ENCODE measurements at regions not wholly inside any gene's neighbourhood (a gene's known extent, or its start where the extent isn't known, plus 50 kb on each side); places are given as distances from the start of the nearest gene placed in this dataset.

- Histone ChIP-seq H3K9ac (ENCODE audit: low read length) (no peak overlapping the region), H3K4me3 (ENCODE audit: low read depth in 1 of 2, low read length in 2 of 2) (no peak overlapping the region), H3K27ac (ENCODE audit: low read depth, low read length) (no peak overlapping the region), H3K27me3 (ENCODE audit: control insufficient read depth in 1 of 2, insufficient read depth in 2 of 2, low read length in 2 of 2) (no peaks in the 10 kb centered on the region), H3K9me3 (ENCODE audit: low read length) (no peaks in the 10 kb centered on the region), H3K36me3 (ENCODE audit: insufficient read depth, low read length) (no peaks in the 10 kb centered on the region), H3K4me1 (ENCODE audit: insufficient read depth, low read length) (no peaks in the 10 kb centered on the region)
Observed at GRCh38 chr6:169846286-169847056, 95.0 kb downstream of the ERMARD start.

- no peaks in the 10 kb centered on the region for H3K9me3 ChIP-seq (ENCODE audit: low read length)
- H3K36me3 ChIP-seq (ENCODE audit: insufficient read depth, low read length): no peaks in the 10 kb centered on the region
- no peak overlapping the region for H3K27ac ChIP-seq (ENCODE audit: low read depth, low read length)
- H3K4me1 ChIP-seq (ENCODE audit: insufficient read depth, low read length): no peaks in the 10 kb centered on the region
- no peak overlapping the region for H3K4me3 ChIP-seq (ENCODE audit: low read depth in 1 of 2, low read length in 2 of 2)
- no peaks in the 10 kb centered on the region for H3K27me3 ChIP-seq (ENCODE audit: control insufficient read depth in 1 of 2, insufficient read depth in 2 of 2, low read length in 2 of 2)
- no peak overlapping the region for H3K9ac ChIP-seq (ENCODE audit: low read length)
Observed at GRCh38 chr6:169845426-169846285, 94.2 kb downstream of the ERMARD start.

DNA sequence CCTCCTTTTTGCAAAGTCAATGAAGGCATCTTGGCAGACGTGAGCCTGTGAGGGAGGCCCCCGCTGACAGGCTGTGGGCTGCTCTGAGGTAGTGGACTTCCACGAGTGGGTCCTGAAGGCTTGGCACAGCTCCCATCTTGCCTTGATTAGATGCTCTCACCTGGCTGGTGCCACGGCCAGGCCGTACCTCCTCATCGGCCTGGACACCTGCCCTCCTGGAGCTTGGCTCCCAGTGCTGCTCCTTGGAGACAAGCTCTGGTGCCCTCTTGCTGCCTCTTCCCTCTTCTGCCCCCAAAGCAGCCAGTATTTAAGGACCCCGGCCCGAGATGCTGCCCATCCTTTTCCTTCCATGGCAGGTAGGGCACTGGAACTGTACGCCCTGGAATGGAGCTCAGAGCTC lies 93.5 kb downstream of the ERMARD start:
- H3K9me3 ChIP-seq (ENCODE audit: low read length): no peaks in the 10 kb centered on the region
- no peak overlapping the region for H3K27ac ChIP-seq (ENCODE audit: low read depth, low read length)
- no peaks in the 10 kb centered on the region for H3K27me3 ChIP-seq (ENCODE audit: control insufficient read depth in 1 of 2, insufficient read depth in 2 of 2, low read length in 2 of 2)
- H3K4me1 ChIP-seq (ENCODE audit: insufficient read depth, low read length): no peaks in the 10 kb centered on the region
- H3K36me3 ChIP-seq (ENCODE audit: insufficient read depth, low read length): no peaks in the 10 kb centered on the region
- H3K9ac ChIP-seq (ENCODE audit: low read length): no peak overlapping the region
- no peak overlapping the region for H3K4me3 ChIP-seq (ENCODE audit: low read depth in 1 of 2, low read length in 2 of 2)

DNA sequence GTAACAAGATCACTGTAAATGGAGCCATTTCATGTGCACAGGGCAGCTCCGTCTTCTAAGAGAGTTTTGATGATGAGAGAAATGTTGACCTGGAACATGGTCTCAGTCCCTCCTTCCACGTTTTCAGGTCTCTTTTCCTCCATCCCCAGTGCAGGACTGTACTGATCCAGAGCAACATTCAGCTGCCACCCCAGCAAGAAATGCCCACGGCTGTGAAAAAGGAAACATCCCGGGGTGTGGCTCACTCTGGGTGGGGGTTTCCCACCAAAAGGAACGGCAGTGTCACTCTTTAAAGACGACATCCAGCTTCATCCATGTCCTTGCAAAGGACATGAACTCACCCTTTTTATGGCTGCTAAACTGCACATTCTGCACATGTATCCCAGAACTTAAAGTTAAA lies 92.6 kb downstream of the ERMARD start:
- H3K27ac ChIP-seq (ENCODE audit: low read depth, low read length): no peak overlapping the region
- H3K4me1 ChIP-seq (ENCODE audit: insufficient read depth, low read length): no peaks in the 10 kb centered on the region
- no peaks in the 10 kb centered on the region for H3K36me3 ChIP-seq (ENCODE audit: insufficient read depth, low read length)
- no peak overlapping the region for H3K9ac ChIP-seq (ENCODE audit: low read length)
- no peaks in the 10 kb centered on the region for H3K27me3 ChIP-seq (ENCODE audit: control insufficient read depth in 1 of 2, insufficient read depth in 2 of 2, low read length in 2 of 2)
- no peaks in the 10 kb centered on the region for H3K9me3 ChIP-seq (ENCODE audit: low read length)
- no peak overlapping the region for H3K4me3 ChIP-seq (ENCODE audit: low read depth in 1 of 2, low read length in 2 of 2)

DNA sequence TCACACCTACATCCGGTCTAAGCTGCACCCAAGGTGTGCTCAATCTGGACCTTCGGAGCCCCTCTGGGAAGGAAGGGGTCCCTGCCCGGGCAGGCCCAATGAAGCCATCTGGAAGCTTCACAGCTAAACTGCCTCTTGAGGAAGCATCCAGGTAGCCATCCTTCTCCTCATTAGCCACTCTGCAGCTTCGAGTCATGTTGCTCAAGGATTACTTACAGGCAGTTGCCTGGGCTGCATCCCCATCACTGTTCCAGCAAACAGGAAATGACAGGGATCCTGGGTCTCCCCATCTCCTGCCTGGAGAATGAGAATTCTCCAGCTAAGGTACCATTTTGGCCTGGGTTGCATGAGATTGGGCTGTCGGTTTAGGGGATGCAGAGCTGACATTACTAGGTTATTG lies 91.7 kb downstream of the ERMARD start:
- Histone ChIP-seq H3K36me3 (ENCODE audit: insufficient read depth, low read length) (no peaks in the 10 kb centered on the region), H3K4me1 (ENCODE audit: insufficient read depth, low read length) (no peaks in the 10 kb centered on the region), H3K27me3 (ENCODE audit: control insufficient read depth in 1 of 2, insufficient read depth in 2 of 2, low read length in 2 of 2) (no peaks in the 10 kb centered on the region), H3K27ac (ENCODE audit: low read depth, low read length) (no peak overlapping the region), H3K4me3 (ENCODE audit: low read depth in 1 of 2, low read length in 2 of 2) (no peak overlapping the region), H3K9ac (ENCODE audit: low read length) (no peak overlapping the region), H3K9me3 (ENCODE audit: low read length) (no peaks in the 10 kb centered on the region)

- no peaks in the 10 kb centered on the region for H3K9me3 ChIP-seq (ENCODE audit: low read length)
- no peak overlapping the region for H3K27ac ChIP-seq (ENCODE audit: low read depth, low read length)
- no peak overlapping the region for H3K4me3 ChIP-seq (ENCODE audit: low read depth in 1 of 2, low read length in 2 of 2)
- H3K27me3 ChIP-seq (ENCODE audit: control insufficient read depth in 1 of 2, insufficient read depth in 2 of 2, low read length in 2 of 2): no peaks in the 10 kb centered on the region
- no peak overlapping the region for H3K9ac ChIP-seq (ENCODE audit: low read length)
- no peaks in the 10 kb centered on the region for H3K4me1 ChIP-seq (ENCODE audit: insufficient read depth, low read length)
- H3K36me3 ChIP-seq (ENCODE audit: insufficient read depth, low read length): no peaks in the 10 kb centered on the region
Observed at GRCh38 chr6:169841907-169842606, 90.6 kb downstream of the ERMARD start.

- H3K4me3 ChIP-seq (ENCODE audit: low read depth in 1 of 2, low read length in 2 of 2): no peak overlapping the region
Observed at GRCh38 chr6:169841251-169841650, 89.8 kb downstream of the ERMARD start.

GRCh38 chr6:169839898-169840631 lies 88.6 kb downstream of the ERMARD start:
- no peaks in the 10 kb centered on the region for H3K36me3 ChIP-seq (ENCODE audit: insufficient read depth, low read length)
- H3K9me3 ChIP-seq (ENCODE audit: low read length): no peaks in the 10 kb centered on the region
- H3K4me3 ChIP-seq (ENCODE audit: low read depth in 1 of 2, low read length in 2 of 2): no peak overlapping the region
- H3K27ac ChIP-seq (ENCODE audit: low read depth, low read length): no peak overlapping the region
- H3K27me3 ChIP-seq (ENCODE audit: control insufficient read depth in 1 of 2, insufficient read depth in 2 of 2, low read length in 2 of 2): no peaks in the 10 kb centered on the region
- H3K4me1 ChIP-seq (ENCODE audit: insufficient read depth, low read length): no peaks in the 10 kb centered on the region
- no peak overlapping the region for H3K9ac ChIP-seq (ENCODE audit: low read length)

More at GRCh38 chr6:169841251-169841650, 89.8 kb downstream of the ERMARD start:
- H3K36me3 ChIP-seq (ENCODE audit: insufficient read depth, low read length): no peaks in the 10 kb centered on the region
- no peaks in the 10 kb centered on the region for H3K4me1 ChIP-seq (ENCODE audit: insufficient read depth, low read length)
- no peak overlapping the region for H3K27ac ChIP-seq (ENCODE audit: low read depth, low read length)
- no peak overlapping the region for H3K9ac ChIP-seq (ENCODE audit: low read length)
- H3K9me3 ChIP-seq (ENCODE audit: low read length): no peaks in the 10 kb centered on the region
- no peaks in the 10 kb centered on the region for H3K27me3 ChIP-seq (ENCODE audit: control insufficient read depth in 1 of 2, insufficient read depth in 2 of 2, low read length in 2 of 2)

GRCh38 chr6:169839493-169839892 lies 88.1 kb downstream of the ERMARD start:
- Histone ChIP-seq H3K4me1 (ENCODE audit: insufficient read depth, low read length) (no peaks in the 10 kb centered on the region), H3K36me3 (ENCODE audit: insufficient read depth, low read length) (no peaks in the 10 kb centered on the region), H3K9me3 (ENCODE audit: low read length) (no peaks in the 10 kb centered on the region), H3K9ac (ENCODE audit: low read length) (no peak overlapping the region), H3K27me3 (ENCODE audit: control insufficient read depth in 1 of 2, insufficient read depth in 2 of 2, low read length in 2 of 2) (no peaks in the 10 kb centered on the region), H3K27ac (ENCODE audit: low read depth, low read length) (no peak overlapping the region), H3K4me3 (ENCODE audit: low read depth in 1 of 2, low read length in 2 of 2) (no peak overlapping the region)

GRCh38 chr6:169839029-169839481 lies 87.6 kb downstream of the ERMARD start:
- no peaks in the 10 kb centered on the region for H3K36me3 ChIP-seq (ENCODE audit: insufficient read depth, low read length)
- no peaks in the 10 kb centered on the region for H3K27me3 ChIP-seq (ENCODE audit: control insufficient read depth in 1 of 2, insufficient read depth in 2 of 2, low read length in 2 of 2)
- H3K4me1 ChIP-seq (ENCODE audit: insufficient read depth, low read length): no peaks in the 10 kb centered on the region
- H3K4me3 ChIP-seq (ENCODE audit: low read depth in 1 of 2, low read length in 2 of 2): no peak overlapping the region
- no peak overlapping the region for H3K9ac ChIP-seq (ENCODE audit: low read length)
- H3K27ac ChIP-seq (ENCODE audit: low read depth, low read length): no peak overlapping the region
- H3K9me3 ChIP-seq (ENCODE audit: low read length): no peaks in the 10 kb centered on the region

Measured in muscle layer of colon (tissue), 2 donors.